SK-N-SH (cell line): ENCODE measurements at regions not wholly inside any gene's neighbourhood (a gene's known extent, or its start where the extent isn't known, plus 50 kb on each side); places are given as distances from the start of the nearest gene placed in this dataset.

ENCODE experiments used
- CTCF ChIA-PET: fragments of 300-600, 350-600 bp; formaldehyde crosslinking; extraction: SDS; loops from one replicate; lab custom pipeline; 2021; lab: Yijun Ruan, JAX
- POLR2A ChIA-PET: fragments of 350-600 bp; sonication (Branson Sonifier 250); formaldehyde crosslinking; extraction: SDS; loops from one replicate; lab custom pipeline; 2020; ENCODE audit warnings: antibody characterized with exemption, inconsistent platforms; lab: Yijun Ruan, JAX
- DNase-seq: peaks from one replicate; pipeline ENCODE4 v3.0.0; 2012
- H2AFZ ChIP-seq: fragments of 200-600 bp; sonication (generic); 2 replicates; pipeline ENCODE4 v1.8.1; 2016; ENCODE audit warnings: antibody characterized with exemption, mild to moderate bottlenecking, low read depth
- H3F3A ChIP-seq: fragments of 200-600 bp; sonication (generic); replicated peaks from 2 replicates; pipeline ENCODE3; 2016; ENCODE audit warnings: antibody characterized with exemption, mild to moderate bottlenecking; ENCODE audit not compliant: insufficient read depth
- H3K27ac ChIP-seq, 2 experiments: fragments of 200-500 bp in 1 of 2; fragments of 200-600 bp in 1 of 2; sonication (Bioruptor generic) in 1 of 2; sonication (generic), shearing (Covaris generic) in 1 of 2; 2 replicates each; pipeline versions ENCODE4 v1.5.1 to v1.6.1; 2014 to 2016; ENCODE audit warnings: low read depth in 2 of 2, inconsistent platforms in 1 of 2, low read length in 1 of 2, mild to moderate bottlenecking in 1 of 2, mixed read lengths in 1 of 2
- H3K27me3 ChIP-seq: fragments of 200-600 bp; sonication (generic), shearing (Covaris generic); 2 replicates; pipeline ENCODE4 v1.6.1; 2016; ENCODE audit warnings: mixed run types; ENCODE audit not compliant: insufficient read depth
- H3K36me3 ChIP-seq, 2 experiments: fragments of 200-500 bp in 1 of 2; fragments of 200-600 bp in 1 of 2; sonication (Bioruptor generic) in 1 of 2; sonication (generic) in 1 of 2; replicated peaks in 1 of 2; 2 replicates each; pipeline versions ENCODE3 to v1.5.1; 2014 to 2016; ENCODE audit warnings: low read length in 1 of 2, mild to moderate bottlenecking in 1 of 2; ENCODE audit not compliant: insufficient read depth in 2 of 2, control insufficient read depth in 1 of 2
- H3K4me1 ChIP-seq, 2 experiments: fragments of 200-500 bp in 1 of 2; fragments of 200-600 bp in 1 of 2; sonication (Bioruptor generic) in 1 of 2; sonication (generic), shearing (Covaris generic) in 1 of 2; 2 replicates each; pipeline versions ENCODE4 v1.5.1 to v1.6.1; 2014 to 2016; ENCODE audit warnings: low read depth in 1 of 2, low read length in 1 of 2, mixed run types in 1 of 2; ENCODE audit not compliant: insufficient read depth in 2 of 2, control insufficient read depth in 1 of 2
- H3K4me2 ChIP-seq: fragments of 200-600 bp; sonication (generic), shearing (Covaris generic); 2 replicates; pipeline ENCODE4 v1.6.1; 2017; ENCODE audit warnings: mixed run types
- H3K4me3 ChIP-seq, 2 experiments: fragments of 200-500 bp in 1 of 2; fragments of 200-600 bp in 1 of 2; sonication (Bioruptor generic) in 1 of 2; sonication (generic), shearing (Covaris generic) in 1 of 2; 2 replicates each; pipeline versions ENCODE4 v1.5.1 to v1.8.1; 2014 to 2016; ENCODE audit warnings: low read depth in 2 of 2, inconsistent platforms in 1 of 2, low read length in 1 of 2, mild to moderate bottlenecking in 1 of 2, mixed read lengths in 1 of 2, moderate library complexity in 1 of 2
- H3K79me2 ChIP-seq: fragments of 200-600 bp; sonication (generic); 2 replicates; pipeline ENCODE4 v1.8.1; 2017; ENCODE audit warnings: mild to moderate bottlenecking; ENCODE audit not compliant: insufficient read depth
- H3K9ac ChIP-seq: fragments of 200-600 bp; sonication (generic); 2 replicates; pipeline ENCODE4 v1.6.1; 2017; ENCODE audit warnings: mixed run types
- H3K9me2 ChIP-seq: fragments of 200-600 bp; sonication (generic); 2 replicates; pipeline ENCODE4 v1.6.1; 2017; ENCODE audit warnings: mixed run types
- H3K9me3 ChIP-seq: fragments of 200-600 bp; sonication (generic); 2 replicates; pipeline ENCODE4 v1.6.1; 2017; ENCODE audit warnings: mixed run types, mild to moderate bottlenecking, moderate library complexity
- H4K20me1 ChIP-seq: fragments of 200-600 bp; sonication (generic); 2 replicates; pipeline ENCODE4 v1.6.1; 2017; ENCODE audit warnings: mild to moderate bottlenecking, mixed run types; ENCODE audit not compliant: insufficient read depth
- CTCF ChIP-seq: fragments of 200-600 bp; sonication (generic); IDR thresholded peaks from 2 replicates; pipeline ENCODE4 v1.6.1; 2017; ENCODE audit warnings: antibody characterized with exemption, mild to moderate bottlenecking, moderate library complexity
- ELF1 ChIP-seq: IDR thresholded peaks from 2 replicates; pipeline ENCODE4 v1.4.0; 2012
- EZH2phosphoT487 ChIP-seq: fragments of 200-600 bp; sonication (generic); IDR thresholded peaks from 2 replicates; pipeline ENCODE4 v1.6.1; 2017; ENCODE audit warnings: low read depth, mixed run types, mild to moderate bottlenecking, antibody characterized with exemption, moderate library complexity, borderline replicate concordance
- FOSL2 ChIP-seq: IDR thresholded peaks from 2 replicates; pipeline ENCODE4 v1.4.0; 2012; ENCODE audit warnings: low read depth, mild to moderate bottlenecking, moderate library complexity, borderline replicate concordance
- FOXJ3 ChIP-seq: sonication (generic); formaldehyde crosslinking; IDR thresholded peaks from 2 replicates; pipeline ENCODE4 v1.5.1; 2020; ENCODE audit warnings: mild to moderate bottlenecking, missing genetic modification reagents
- FOXM1 ChIP-seq: IDR thresholded peaks from 2 replicates; pipeline ENCODE4 v1.4.0; 2012; ENCODE audit warnings: low read depth, mild to moderate bottlenecking
- JUND ChIP-seq: IDR thresholded peaks from 2 replicates; pipeline ENCODE4 v1.4.0; 2012
- MEF2A ChIP-seq: IDR thresholded peaks from 2 replicates; pipeline ENCODE4 v1.4.0; 2012; ENCODE audit warnings: low read depth, borderline replicate concordance
- NRF1 ChIP-seq: IDR thresholded peaks from 2 replicates; pipeline ENCODE4 v1.6.1; 2012; ENCODE audit warnings: low read depth, mild to moderate bottlenecking, low read length
- POLR2AphosphoS5 ChIP-seq: IDR thresholded peaks from 2 replicates; pipeline ENCODE4 v1.6.1; 2012; ENCODE audit warnings: low read depth, low read length
- RCOR1 ChIP-seq: fragments of 150-350 bp; IDR thresholded peaks from 2 replicates; pipeline ENCODE4 v1.6.1; 2017; ENCODE audit warnings: antibody characterized with exemption, low read length
- RXRA ChIP-seq: IDR thresholded peaks from 2 replicates; pipeline ENCODE4 v1.4.0; 2012; ENCODE audit warnings: low read depth, mild to moderate bottlenecking, borderline replicate concordance
- TAF1 ChIP-seq: IDR thresholded peaks from 2 replicates; pipeline ENCODE4 v1.6.1; 2012; ENCODE audit warnings: low read depth, mild to moderate bottlenecking, low read length, moderate library complexity, borderline replicate concordance
- TCF12 ChIP-seq: IDR thresholded peaks from 2 replicates; pipeline ENCODE4 v1.4.0; 2012
- YY1 ChIP-seq: IDR thresholded peaks from 2 replicates; pipeline ENCODE4 v1.4.0; 2012; ENCODE audit warnings: low read depth, mild to moderate bottlenecking
- TF ChIP-seq, protein P1 (sequence below): IDR thresholded peaks from 2 replicates; pipeline ENCODE4 v1.4.0; 2012; ENCODE audit warnings: low read depth
- TF ChIP-seq, protein P2 (sequence below): IDR thresholded peaks from 2 replicates; pipeline ENCODE4 v1.4.0; 2012; ENCODE audit warnings: low read depth, borderline replicate concordance
- TF ChIP-seq, protein P3 (sequence below): IDR thresholded peaks from 2 replicates; pipeline ENCODE4 v1.6.1; 2012; ENCODE audit warnings: mild to moderate bottlenecking, low read depth, low read length, moderate library complexity
- TF ChIP-seq, protein P4 (sequence below): fragments of 150-350 bp; IDR thresholded peaks from 2 replicates; pipeline ENCODE4 v1.6.1; 2016; ENCODE audit warnings: mild to moderate bottlenecking, low read depth, low read length
- TF ChIP-seq, protein P5 (sequence below): fragments of 150-350 bp; IDR thresholded peaks from 2 replicates; pipeline ENCODE4 v1.6.1; 2017; ENCODE audit warnings: antibody characterized with exemption, low read length, low read depth, borderline replicate concordance

DNA sequence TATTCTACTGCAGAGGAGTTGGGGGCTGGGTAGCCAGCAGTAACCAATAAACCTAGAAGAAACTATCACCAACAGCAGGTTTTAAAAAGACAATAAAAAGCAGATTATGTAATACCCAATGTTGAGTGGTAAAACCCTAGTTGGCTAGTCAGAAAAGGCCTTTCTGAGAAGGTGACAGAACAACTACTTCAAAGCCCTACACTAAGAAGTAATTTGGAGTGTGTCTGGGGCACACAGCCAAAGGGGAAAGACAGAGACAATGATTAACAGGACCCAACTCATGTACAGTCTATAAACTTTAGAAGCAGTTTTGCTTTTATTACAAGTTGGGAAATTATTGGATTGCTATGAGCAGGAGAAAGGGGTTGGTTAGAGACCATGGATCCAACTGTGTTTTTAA lies 77.2 kb upstream of the TMEM106B start:
- no peaks in the 10 kb centered on the region for H3K9me2 ChIP-seq
- H3K4me1 ChIP-seq, result no peaks in the 10 kb centered on the region
- ChIA-PET CTCF (no interaction called here), POLR2A (no interaction called here)
- no peak for DNase-seq
- H2AFZ ChIP-seq, result no peak overlapping the region
- no peaks in the 10 kb centered on the region for H4K20me1 ChIP-seq
- H3K79me2 ChIP-seq, result no peaks in the 10 kb centered on the region
- TF ChIP-seq, protein P1, sequence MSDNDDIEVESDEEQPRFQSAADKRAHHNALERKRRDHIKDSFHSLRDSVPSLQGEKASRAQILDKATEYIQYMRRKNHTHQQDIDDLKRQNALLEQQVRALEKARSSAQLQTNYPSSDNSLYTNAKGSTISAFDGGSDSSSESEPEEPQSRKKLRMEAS, result no peak
- TF ChIP-seq FOXJ3 (CRISPR knock-in tag) (no peak), FOSL2 (no peak), RCOR1 (no peak), NRF1 (no peak), POLR2AphosphoS5 (no peak), YY1 (no peak), EZH2phosphoT487 (no peak), MEF2A (no peak), TCF12 (no peak), JUND (no peak)
- TF ChIP-seq, protein P2, sequence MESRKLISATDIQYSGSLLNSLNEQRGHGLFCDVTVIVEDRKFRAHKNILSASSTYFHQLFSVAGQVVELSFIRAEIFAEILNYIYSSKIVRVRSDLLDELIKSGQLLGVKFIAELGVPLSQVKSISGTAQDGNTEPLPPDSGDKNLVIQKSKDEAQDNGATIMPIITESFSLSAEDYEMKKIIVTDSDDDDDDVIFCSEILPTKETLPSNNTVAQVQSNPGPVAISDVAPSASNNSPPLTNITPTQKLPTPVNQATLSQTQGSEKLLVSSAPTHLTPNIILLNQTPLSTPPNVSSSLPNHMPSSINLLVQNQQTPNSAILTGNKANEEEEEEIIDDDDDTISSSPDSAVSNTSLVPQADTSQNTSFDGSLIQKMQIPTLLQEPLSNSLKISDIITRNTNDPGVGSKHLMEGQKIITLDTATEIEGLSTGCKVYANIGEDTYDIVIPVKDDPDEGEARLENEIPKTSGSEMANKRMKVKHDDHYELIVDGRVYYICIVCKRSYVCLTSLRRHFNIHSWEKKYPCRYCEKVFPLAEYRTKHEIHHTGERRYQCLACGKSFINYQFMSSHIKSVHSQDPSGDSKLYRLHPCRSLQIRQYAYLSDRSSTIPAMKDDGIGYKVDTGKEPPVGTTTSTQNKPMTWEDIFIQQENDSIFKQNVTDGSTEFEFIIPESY, result no peak
- TF ChIP-seq, all 33 proteins: peak for 0
- H3K4me3 ChIP-seq, result no peak overlapping the region
- no peaks in the 10 kb centered on the region for H3K36me3 ChIP-seq
- no peak overlapping the region for H3K9ac ChIP-seq
- H3K4me2 ChIP-seq, result no peak overlapping the region
- no peaks in the 10 kb centered on the region for H3K27me3 ChIP-seq
- H3K27ac ChIP-seq, result no peak overlapping the region
- no peaks in the 10 kb centered on the region for H3K9me3 ChIP-seq
- no peaks in the 10 kb centered on the region for H3F3A ChIP-seq

GRCh38 chr7:12136523-12136922 lies 74.6 kb upstream of the TMEM106B start:
- Histone ChIP-seq H4K20me1 (no peaks in the 10 kb centered on the region), H3K27ac (no peak overlapping the region), H3F3A (no peaks in the 10 kb centered on the region), H3K4me3 (no peak overlapping the region), H2AFZ (no peak overlapping the region), H3K27me3 (no peaks in the 10 kb centered on the region), H3K4me2 (no peak overlapping the region), H3K79me2 (no peaks in the 10 kb centered on the region), H3K9ac (no peak overlapping the region), H3K9me2 (no peaks in the 10 kb centered on the region), H3K4me1 (no peaks in the 10 kb centered on the region), H3K9me3 (no peaks in the 10 kb centered on the region), H3K36me3 (no peaks in the 10 kb centered on the region)
- DNase-seq, result no peak
- CTCF ChIA-PET, result interaction anchor here (1.0 to 3.1 kb wide), 5 partner anchors 17 to 763 kb away, joined by 3 to 11 read pairs (median 4); no protein-coding TSS in a partner anchor
- POLR2A ChIA-PET, result interaction anchor here (1.1 kb wide), 1 partner anchor 75 kb away, joined by 4 read pairs; the partner anchor contains the start of gene TMEM106B
- no peak for TF ChIP-seq CTCF
- TF ChIP-seq YY1, result no peak
- TF ChIP-seq TAF1, result no peak
- TF ChIP-seq RXRA, result no peak
- TF ChIP-seq, protein P3, sequence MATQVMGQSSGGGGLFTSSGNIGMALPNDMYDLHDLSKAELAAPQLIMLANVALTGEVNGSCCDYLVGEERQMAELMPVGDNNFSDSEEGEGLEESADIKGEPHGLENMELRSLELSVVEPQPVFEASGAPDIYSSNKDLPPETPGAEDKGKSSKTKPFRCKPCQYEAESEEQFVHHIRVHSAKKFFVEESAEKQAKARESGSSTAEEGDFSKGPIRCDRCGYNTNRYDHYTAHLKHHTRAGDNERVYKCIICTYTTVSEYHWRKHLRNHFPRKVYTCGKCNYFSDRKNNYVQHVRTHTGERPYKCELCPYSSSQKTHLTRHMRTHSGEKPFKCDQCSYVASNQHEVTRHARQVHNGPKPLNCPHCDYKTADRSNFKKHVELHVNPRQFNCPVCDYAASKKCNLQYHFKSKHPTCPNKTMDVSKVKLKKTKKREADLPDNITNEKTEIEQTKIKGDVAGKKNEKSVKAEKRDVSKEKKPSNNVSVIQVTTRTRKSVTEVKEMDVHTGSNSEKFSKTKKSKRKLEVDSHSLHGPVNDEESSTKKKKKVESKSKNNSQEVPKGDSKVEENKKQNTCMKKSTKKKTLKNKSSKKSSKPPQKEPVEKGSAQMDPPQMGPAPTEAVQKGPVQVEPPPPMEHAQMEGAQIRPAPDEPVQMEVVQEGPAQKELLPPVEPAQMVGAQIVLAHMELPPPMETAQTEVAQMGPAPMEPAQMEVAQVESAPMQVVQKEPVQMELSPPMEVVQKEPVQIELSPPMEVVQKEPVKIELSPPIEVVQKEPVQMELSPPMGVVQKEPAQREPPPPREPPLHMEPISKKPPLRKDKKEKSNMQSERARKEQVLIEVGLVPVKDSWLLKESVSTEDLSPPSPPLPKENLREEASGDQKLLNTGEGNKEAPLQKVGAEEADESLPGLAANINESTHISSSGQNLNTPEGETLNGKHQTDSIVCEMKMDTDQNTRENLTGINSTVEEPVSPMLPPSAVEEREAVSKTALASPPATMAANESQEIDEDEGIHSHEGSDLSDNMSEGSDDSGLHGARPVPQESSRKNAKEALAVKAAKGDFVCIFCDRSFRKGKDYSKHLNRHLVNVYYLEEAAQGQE, result no peak
- TF ChIP-seq FOXM1, result no peak
- TF ChIP-seq, protein P4, sequence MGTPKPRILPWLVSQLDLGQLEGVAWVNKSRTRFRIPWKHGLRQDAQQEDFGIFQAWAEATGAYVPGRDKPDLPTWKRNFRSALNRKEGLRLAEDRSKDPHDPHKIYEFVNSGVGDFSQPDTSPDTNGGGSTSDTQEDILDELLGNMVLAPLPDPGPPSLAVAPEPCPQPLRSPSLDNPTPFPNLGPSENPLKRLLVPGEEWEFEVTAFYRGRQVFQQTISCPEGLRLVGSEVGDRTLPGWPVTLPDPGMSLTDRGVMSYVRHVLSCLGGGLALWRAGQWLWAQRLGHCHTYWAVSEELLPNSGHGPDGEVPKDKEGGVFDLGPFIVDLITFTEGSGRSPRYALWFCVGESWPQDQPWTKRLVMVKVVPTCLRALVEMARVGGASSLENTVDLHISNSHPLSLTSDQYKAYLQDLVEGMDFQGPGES, result no peak
- TF ChIP-seq, protein P5, sequence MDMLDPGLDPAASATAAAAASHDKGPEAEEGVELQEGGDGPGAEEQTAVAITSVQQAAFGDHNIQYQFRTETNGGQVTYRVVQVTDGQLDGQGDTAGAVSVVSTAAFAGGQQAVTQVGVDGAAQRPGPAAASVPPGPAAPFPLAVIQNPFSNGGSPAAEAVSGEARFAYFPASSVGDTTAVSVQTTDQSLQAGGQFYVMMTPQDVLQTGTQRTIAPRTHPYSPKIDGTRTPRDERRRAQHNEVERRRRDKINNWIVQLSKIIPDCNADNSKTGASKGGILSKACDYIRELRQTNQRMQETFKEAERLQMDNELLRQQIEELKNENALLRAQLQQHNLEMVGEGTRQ, result no peak
- TF ChIP-seq POLR2AphosphoS5, result no peak
- TF ChIP-seq ELF1, result no peak
